WTC11 (cell line): ENCODE measurements at regions not wholly inside any gene's neighbourhood (a gene's known extent, or its start where the extent isn't known, plus 50 kb on each side); places are given as distances from the start of the nearest gene placed in this dataset.

Source experiments
- ATAC-seq: fragments of 200-7000 bp; cut with Tn5 transposase; 2 replicates; pipeline ENCODE4 v1.10.0; 2021; ENCODE audit warnings: mild to moderate bottlenecking, moderate library complexity
- CTCF ChIA-PET: fragments of 300-600 bp; sonication (Branson Sonifier 250); formaldehyde crosslinking; loops from one replicate; lab custom pipeline; 2021; ENCODE audit warnings: antibody characterized with exemption; lab: Charles Lee
- POLR2A ChIA-PET: fragments of 350-600 bp; sonication (Branson Sonifier 250); formaldehyde crosslinking; loops from one replicate; lab custom pipeline; 2021; ENCODE audit warnings: antibody characterized with exemption; lab: Charles Lee
- DNase-seq: peaks from one replicate; pipeline ENCODE4 v3.0.0; 2021; ENCODE audit warnings: low spot score
- H3K27ac Mint-ChIP-seq: 2 replicates; pipeline ENCODE4 v1.8.0; 2021; ENCODE audit warnings: mixed read lengths
- H3K27me3 Mint-ChIP-seq: 2 replicates; pipeline ENCODE4 v1.8.0; 2021; ENCODE audit warnings: low read depth, mild to moderate bottlenecking, moderate library complexity, mixed read lengths
- H3K36me3 Mint-ChIP-seq: 2 replicates; pipeline ENCODE4 v1.8.0; 2021; ENCODE audit warnings: mixed read lengths
- H3K4me1 Mint-ChIP-seq: 2 replicates; pipeline ENCODE4 v1.8.0; 2022; ENCODE audit warnings: mixed read lengths
- H3K4me3 Mint-ChIP-seq: 2 replicates; pipeline ENCODE4 v1.8.0; 2021; ENCODE audit warnings: mild to moderate bottlenecking, moderate library complexity, mixed read lengths
- H3K9me3 Mint-ChIP-seq: 2 replicates; pipeline ENCODE4 v1.8.0; 2021; ENCODE audit warnings: mixed read lengths
- GTF2I ChIP-seq: fragments of 250-450 bp; sonication (Bioruptor Pico); conservative IDR thresholded peaks from 2 replicates; pipeline ENCODE4 v1.4.0; 2021; ENCODE audit warnings: mild to moderate bottlenecking
- HMGA2 ChIP-seq: fragments of 250-450 bp; sonication (Bioruptor Pico); IDR thresholded peaks from 2 replicates; pipeline ENCODE4 v1.4.0; 2021; ENCODE audit warnings: mild to moderate bottlenecking, moderate library complexity
- NFATC4 ChIP-seq: fragments of 250-450 bp; sonication (Bioruptor Pico); IDR thresholded peaks from 2 replicates; pipeline ENCODE4 v1.9.0; 2021; ENCODE audit warnings: mild to moderate bottlenecking
- OVOL2 ChIP-seq: fragments of 250-450 bp; sonication (Bioruptor Pico); IDR thresholded peaks from 2 replicates; pipeline ENCODE4 v1.9.0; 2021; ENCODE audit warnings: mild to moderate bottlenecking, borderline replicate concordance
- SMAD4 ChIP-seq: sonication (generic); formaldehyde crosslinking; IDR thresholded peaks from 2 replicates; pipeline ENCODE4 v1.8.0; 2022; ENCODE audit warnings: mild to moderate bottlenecking, missing genetic modification reagents
- TCF7 ChIP-seq: sonication (generic); formaldehyde crosslinking; IDR thresholded peaks from 2 replicates; pipeline ENCODE4 v1.8.0; 2022; ENCODE audit warnings: mild to moderate bottlenecking, low read depth, missing genetic modification reagents, moderate library complexity
- TP53 ChIP-seq: sonication (generic); formaldehyde crosslinking; IDR thresholded peaks from 2 replicates; pipeline ENCODE4 v1.8.1; 2023; ENCODE audit warnings: mild to moderate bottlenecking, missing genetic modification reagents
- ZNF232 ChIP-seq: sonication (generic); formaldehyde crosslinking; IDR thresholded peaks from 2 replicates; pipeline ENCODE4 v1.8.0; 2022; ENCODE audit warnings: mild to moderate bottlenecking, missing genetic modification reagents
- ZNF317 ChIP-seq: sonication (generic); formaldehyde crosslinking; IDR thresholded peaks from 2 replicates; pipeline ENCODE4 v1.8.1; 2023; ENCODE audit warnings: low read depth, mild to moderate bottlenecking, moderate library complexity, missing genetic modification reagents, borderline replicate concordance
- TF ChIP-seq, protein P1 (sequence below): sonication (generic); formaldehyde crosslinking; IDR thresholded peaks from 2 replicates; pipeline ENCODE4 v1.8.1; 2023; ENCODE audit warnings: mild to moderate bottlenecking, moderate library complexity, missing genetic modification reagents
- TF ChIP-seq, protein P2 (sequence below): sonication (generic); formaldehyde crosslinking; conservative IDR thresholded peaks from 2 replicates; pipeline ENCODE4 v1.8.1; 2023; ENCODE audit warnings: mild to moderate bottlenecking, low read depth, missing genetic modification reagents, moderate library complexity
- TF ChIP-seq, protein P3 (sequence below): sonication (generic); formaldehyde crosslinking; IDR thresholded peaks from 2 replicates; pipeline ENCODE4 v1.8.0; 2022; ENCODE audit warnings: mild to moderate bottlenecking, missing genetic modification reagents
- TF ChIP-seq, protein P4 (sequence below): fragments of 250-450 bp; sonication (Bioruptor Pico); IDR thresholded peaks from 2 replicates; pipeline ENCODE4 v1.9.0; 2021; ENCODE audit warnings: moderate library complexity, mild to moderate bottlenecking, inconsistent platforms, borderline replicate concordance
- TF ChIP-seq, protein P5 (sequence below): sonication (generic); formaldehyde crosslinking; IDR thresholded peaks from 2 replicates; pipeline ENCODE4 v1.8.1; 2022; ENCODE audit warnings: mild to moderate bottlenecking, missing genetic modification reagents, moderate library complexity, borderline replicate concordance

DNA sequence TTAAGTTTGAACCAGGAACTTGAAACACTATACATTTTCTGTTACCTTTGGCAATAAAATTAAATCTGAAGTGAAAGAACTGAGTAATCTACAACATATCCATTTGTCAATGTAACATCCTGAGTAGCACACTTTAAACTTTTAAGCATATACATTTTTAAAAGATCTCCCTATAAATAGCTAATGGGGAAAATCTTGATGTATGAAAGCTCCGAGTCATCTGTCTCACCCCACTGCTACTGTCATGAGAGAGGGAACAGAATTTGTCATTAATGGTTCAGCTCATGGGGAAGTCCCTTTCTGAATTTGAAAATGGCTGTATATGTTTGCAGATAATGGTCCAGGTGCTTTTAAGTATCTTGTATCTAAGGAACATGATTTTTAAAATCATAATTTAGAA lies 55.2 kb upstream of the NOX3 start:
- CTCF ChIA-PET, result interaction anchor here (1.1 kb wide), 1 partner anchor 13 kb away, joined by 3 read pairs; no protein-coding TSS in a partner anchor
- ATAC-seq, result no peak
- no peak overlapping the region for H3K27ac Mint-ChIP-seq
- POLR2A ChIA-PET, result no interaction called here
- H3K4me3 Mint-ChIP-seq, result no peak overlapping the region
- H3K4me1 Mint-ChIP-seq, result no peaks in the 10 kb centered on the region
- no peak for DNase-seq
- no peak for TF ChIP-seq GTF2I (CRISPR knock-in tag)
- no peak for TF ChIP-seq ZNF232 (CRISPR knock-in tag)
- TF ChIP-seq, protein P1, sequence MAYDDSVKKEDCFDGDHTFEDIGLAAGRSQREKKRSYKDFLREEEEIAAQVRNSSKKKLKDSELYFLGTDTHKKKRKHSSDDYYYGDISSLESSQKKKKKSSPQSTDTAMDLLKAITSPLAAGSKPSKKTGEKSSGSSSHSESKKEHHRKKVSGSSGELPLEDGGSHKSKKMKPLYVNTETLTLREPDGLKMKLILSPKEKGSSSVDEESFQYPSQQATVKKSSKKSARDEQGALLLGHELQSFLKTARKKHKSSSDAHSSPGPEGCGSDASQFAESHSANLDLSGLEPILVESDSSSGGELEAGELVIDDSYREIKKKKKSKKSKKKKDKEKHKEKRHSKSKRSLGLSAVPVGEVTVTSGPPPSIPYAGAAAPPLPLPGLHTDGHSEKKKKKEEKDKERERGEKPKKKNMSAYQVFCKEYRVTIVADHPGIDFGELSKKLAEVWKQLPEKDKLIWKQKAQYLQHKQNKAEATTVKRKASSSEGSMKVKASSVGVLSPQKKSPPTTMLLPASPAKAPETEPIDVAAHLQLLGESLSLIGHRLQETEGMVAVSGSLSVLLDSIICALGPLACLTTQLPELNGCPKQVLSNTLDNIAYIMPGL (CRISPR knock-in tag), result no peak
- peaks cover 11% of the 10 kb centered on the region for H3K9me3 Mint-ChIP-seq
- H3K27me3 Mint-ChIP-seq, result no peaks in the 10 kb centered on the region; the same call in 1 of the 2 replicates
- peaks cover 7% of the 10 kb centered on the region; the same call in 1 of the 2 replicates for H3K36me3 Mint-ChIP-seq

DNA sequence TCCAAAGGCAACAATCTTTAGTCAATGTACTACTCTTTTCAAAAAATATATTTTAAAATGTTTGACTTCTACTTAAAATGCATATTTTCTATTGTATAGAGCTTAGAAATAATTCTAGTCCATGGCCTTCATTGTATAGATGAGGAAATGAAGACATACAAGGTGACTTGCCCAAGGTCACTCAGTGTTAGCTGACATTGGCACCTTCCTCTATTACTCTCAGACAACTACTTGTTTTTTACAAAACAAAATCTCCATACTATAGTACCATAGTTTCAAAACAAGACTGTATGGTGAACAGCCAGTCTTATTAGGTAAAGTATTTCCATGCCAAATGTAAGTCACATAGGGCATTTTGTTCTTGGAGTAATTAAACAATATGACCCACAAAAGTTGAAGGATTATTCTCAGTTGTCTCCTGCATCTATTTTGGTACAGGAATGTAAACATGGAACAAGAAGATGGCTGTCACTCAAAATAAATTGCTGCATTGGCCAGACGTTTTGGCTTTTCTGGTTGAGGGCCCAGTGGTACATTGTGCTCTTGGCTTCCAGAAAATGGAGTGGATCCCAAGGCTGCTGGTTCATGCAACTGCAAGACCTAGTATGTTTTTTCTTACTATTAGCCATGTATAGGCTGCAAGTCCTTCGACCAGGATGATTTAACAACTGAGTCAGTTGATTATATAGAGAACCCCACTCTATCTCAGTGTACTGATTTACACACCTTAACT lies 54.3 kb upstream of the NOX3 start:
- no peaks in the 10 kb centered on the region for H3K4me1 Mint-ChIP-seq

More for the DNA sequence above, 54.3 kb upstream of the NOX3 start:
- ChIA-PET POLR2A (no interaction called here), CTCF (no interaction called here)
- Mint-ChIP-seq H3K9me3 (peaks cover 8% of the 10 kb centered on the region), H3K4me3 (no peak overlapping the region), H3K36me3 (peaks cover 5% of the 10 kb centered on the region; the same call in 1 of the 2 replicates), H3K27me3 (no peaks in the 10 kb centered on the region; the same call in 1 of the 2 replicates), H3K27ac (no peak overlapping the region)
- ATAC-seq (no peak), DNase-seq (no peak)
- TF ChIP-seq, protein P2, sequence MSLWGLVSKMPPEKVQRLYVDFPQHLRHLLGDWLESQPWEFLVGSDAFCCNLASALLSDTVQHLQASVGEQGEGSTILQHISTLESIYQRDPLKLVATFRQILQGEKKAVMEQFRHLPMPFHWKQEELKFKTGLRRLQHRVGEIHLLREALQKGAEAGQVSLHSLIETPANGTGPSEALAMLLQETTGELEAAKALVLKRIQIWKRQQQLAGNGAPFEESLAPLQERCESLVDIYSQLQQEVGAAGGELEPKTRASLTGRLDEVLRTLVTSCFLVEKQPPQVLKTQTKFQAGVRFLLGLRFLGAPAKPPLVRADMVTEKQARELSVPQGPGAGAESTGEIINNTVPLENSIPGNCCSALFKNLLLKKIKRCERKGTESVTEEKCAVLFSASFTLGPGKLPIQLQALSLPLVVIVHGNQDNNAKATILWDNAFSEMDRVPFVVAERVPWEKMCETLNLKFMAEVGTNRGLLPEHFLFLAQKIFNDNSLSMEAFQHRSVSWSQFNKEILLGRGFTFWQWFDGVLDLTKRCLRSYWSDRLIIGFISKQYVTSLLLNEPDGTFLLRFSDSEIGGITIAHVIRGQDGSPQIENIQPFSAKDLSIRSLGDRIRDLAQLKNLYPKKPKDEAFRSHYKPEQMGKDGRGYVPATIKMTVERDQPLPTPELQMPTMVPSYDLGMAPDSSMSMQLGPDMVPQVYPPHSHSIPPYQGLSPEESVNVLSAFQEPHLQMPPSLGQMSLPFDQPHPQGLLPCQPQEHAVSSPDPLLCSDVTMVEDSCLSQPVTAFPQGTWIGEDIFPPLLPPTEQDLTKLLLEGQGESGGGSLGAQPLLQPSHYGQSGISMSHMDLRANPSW (CRISPR knock-in tag), result no peak
- TF ChIP-seq NFATC4 (CRISPR knock-in tag) (no peak), SMAD4 (CRISPR knock-in tag) (no peak), OVOL2 (CRISPR knock-in tag) (no peak), HMGA2 (CRISPR knock-in tag) (no peak), ZNF317 (CRISPR knock-in tag) (no peak), TP53 (no peak), TCF7 (CRISPR knock-in tag) (no peak)
- TF ChIP-seq, protein P3, sequence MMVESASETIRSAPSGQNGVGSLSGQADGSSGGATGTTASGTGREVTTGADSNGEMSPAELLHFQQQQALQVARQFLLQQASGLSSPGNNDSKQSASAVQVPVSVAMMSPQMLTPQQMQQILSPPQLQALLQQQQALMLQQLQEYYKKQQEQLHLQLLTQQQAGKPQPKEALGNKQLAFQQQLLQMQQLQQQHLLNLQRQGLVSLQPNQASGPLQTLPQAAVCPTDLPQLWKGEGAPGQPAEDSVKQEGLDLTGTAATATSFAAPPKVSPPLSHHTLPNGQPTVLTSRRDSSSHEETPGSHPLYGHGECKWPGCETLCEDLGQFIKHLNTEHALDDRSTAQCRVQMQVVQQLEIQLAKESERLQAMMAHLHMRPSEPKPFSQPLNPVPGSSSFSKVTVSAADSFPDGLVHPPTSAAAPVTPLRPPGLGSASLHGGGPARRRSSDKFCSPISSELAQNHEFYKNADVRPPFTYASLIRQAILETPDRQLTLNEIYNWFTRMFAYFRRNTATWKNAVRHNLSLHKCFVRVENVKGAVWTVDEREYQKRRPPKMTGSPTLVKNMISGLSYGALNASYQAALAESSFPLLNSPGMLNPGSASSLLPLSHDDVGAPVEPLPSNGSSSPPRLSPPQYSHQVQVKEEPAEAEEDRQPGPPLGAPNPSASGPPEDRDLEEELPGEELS (CRISPR knock-in tag), result no peak
- TF ChIP-seq, protein P4, sequence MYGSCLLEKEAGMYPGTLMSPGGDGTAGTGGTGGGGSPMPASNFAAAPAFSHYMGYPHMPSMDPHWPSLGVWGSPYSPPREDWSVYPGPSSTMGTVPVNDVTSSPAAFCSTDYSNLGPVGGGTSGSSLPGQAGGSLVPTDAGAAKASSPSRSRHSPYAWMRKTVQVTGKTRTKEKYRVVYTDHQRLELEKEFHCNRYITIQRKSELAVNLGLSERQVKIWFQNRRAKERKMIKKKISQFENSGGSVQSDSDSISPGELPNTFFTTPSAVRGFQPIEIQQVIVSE (CRISPR knock-in tag), result no peak
- TF ChIP-seq, protein P5, sequence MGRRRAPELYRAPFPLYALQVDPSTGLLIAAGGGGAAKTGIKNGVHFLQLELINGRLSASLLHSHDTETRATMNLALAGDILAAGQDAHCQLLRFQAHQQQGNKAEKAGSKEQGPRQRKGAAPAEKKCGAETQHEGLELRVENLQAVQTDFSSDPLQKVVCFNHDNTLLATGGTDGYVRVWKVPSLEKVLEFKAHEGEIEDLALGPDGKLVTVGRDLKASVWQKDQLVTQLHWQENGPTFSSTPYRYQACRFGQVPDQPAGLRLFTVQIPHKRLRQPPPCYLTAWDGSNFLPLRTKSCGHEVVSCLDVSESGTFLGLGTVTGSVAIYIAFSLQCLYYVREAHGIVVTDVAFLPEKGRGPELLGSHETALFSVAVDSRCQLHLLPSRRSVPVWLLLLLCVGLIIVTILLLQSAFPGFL (CRISPR knock-in tag), result no peak
